Peyer's patch (tissue), 4 donors: ENCODE measurements at regions not wholly inside any gene's neighbourhood (a gene's known extent, or its start where the extent isn't known, plus 50 kb on each side); places are given as distances from the start of the nearest gene placed in this dataset.

Experiments used
- DNase-seq, 3 donors: peaks; one replicate each; pipeline ENCODE4 v3.0.0-alpha.2; 2017 to 2019
- H3K27ac ChIP-seq, 4 donors: fragments of 200-600 bp; sonication (generic); one replicate each; pipeline ENCODE4 v1.5.1; 2016 to 2019
- H3K27me3 ChIP-seq, 2 donors: fragments of 200-600 bp; sonication (generic); one replicate each; pipeline ENCODE4 v1.5.1; 2019
- H3K36me3 ChIP-seq, 3 donors: fragments of 200-600 bp; sonication (generic); one replicate each; pipeline ENCODE4 v1.5.1; 2016 to 2019
- H3K4me1 ChIP-seq, 4 donors: fragments of 200-600 bp; sonication (generic); one replicate each; pipeline ENCODE4 v1.5.1; 2016 to 2019
- H3K4me3 ChIP-seq, 4 donors: fragments of 200-600 bp; sonication (generic); 1 replicate in 3 of 4; 2 replicates in 1 of 4; pipeline ENCODE4 v1.5.1; 2016 to 2019; ENCODE audit warnings: mild to moderate bottlenecking in 1 of 4
- H3K9me3 ChIP-seq, 4 donors: fragments of 200-600 bp; sonication (generic); one replicate each; pipeline ENCODE4 v1.5.1; 2016 to 2019; ENCODE audit warnings: mild to moderate bottlenecking in 1 of 4
- POLR2A ChIP-seq, 2 donors: fragments of 450-650 bp; IDR thresholded peaks; one replicate each; pipeline ENCODE4 v1.5.1; 2017; ENCODE audit warnings: antibody characterized with exemption in 2 of 2, mild to moderate bottlenecking in 2 of 2, moderate library complexity in 2 of 2
- TF ChIP-seq, protein P1 (sequence below), 6 experiments: fragments of 450-650 bp in 4 of 6; fragments of 200-600 bp in 2 of 6; sonication (generic) in 1 of 6; IDR thresholded peaks; one replicate each; pipeline ENCODE4 v1.5.1; 2017 to 2019; ENCODE audit warnings: antibody characterized with exemption in 6 of 6, mild to moderate bottlenecking in 3 of 6, moderate library complexity in 1 of 6

DNA sequence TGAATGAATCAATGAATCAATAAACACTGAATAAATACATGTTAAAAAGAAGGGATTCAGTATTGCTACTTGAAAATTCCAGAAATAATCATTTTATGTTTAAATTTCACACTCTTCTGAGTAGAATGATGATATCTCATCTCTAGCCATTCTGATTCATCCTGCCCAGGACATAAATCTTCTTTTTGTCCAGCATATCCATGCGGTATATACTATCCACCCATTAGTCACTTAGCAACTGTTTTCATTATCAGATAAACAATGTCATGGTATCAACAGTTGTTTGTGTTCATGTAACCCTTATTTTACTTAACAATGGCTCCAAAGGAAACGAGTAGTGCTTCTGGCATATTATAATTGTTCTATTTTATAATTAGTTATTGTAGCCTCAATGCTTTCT, 432.4 kb upstream of the SMC2 start:
- Histone ChIP-seq H3K4me3 (no peak overlapping the region), H3K27me3 (no peaks in the 10 kb centered on the region), H3K27ac (no peak overlapping the region), H3K9me3 (peaks cover 0 to 5% (median 0%) of the 10 kb centered on the region in 4 donors), H3K4me1 (no peaks in the 10 kb centered on the region), H3K36me3 (no peaks in the 10 kb centered on the region)
- DNase-seq, result no peak
- TF ChIP-seq, protein P1, sequence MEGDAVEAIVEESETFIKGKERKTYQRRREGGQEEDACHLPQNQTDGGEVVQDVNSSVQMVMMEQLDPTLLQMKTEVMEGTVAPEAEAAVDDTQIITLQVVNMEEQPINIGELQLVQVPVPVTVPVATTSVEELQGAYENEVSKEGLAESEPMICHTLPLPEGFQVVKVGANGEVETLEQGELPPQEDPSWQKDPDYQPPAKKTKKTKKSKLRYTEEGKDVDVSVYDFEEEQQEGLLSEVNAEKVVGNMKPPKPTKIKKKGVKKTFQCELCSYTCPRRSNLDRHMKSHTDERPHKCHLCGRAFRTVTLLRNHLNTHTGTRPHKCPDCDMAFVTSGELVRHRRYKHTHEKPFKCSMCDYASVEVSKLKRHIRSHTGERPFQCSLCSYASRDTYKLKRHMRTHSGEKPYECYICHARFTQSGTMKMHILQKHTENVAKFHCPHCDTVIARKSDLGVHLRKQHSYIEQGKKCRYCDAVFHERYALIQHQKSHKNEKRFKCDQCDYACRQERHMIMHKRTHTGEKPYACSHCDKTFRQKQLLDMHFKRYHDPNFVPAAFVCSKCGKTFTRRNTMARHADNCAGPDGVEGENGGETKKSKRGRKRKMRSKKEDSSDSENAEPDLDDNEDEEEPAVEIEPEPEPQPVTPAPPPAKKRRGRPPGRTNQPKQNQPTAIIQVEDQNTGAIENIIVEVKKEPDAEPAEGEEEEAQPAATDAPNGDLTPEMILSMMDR (IDR thresholded peaks at IDR 0.05), result no peak
- TF ChIP-seq POLR2A (IDR thresholded peaks at IDR 0.05), result no peak

DNA sequence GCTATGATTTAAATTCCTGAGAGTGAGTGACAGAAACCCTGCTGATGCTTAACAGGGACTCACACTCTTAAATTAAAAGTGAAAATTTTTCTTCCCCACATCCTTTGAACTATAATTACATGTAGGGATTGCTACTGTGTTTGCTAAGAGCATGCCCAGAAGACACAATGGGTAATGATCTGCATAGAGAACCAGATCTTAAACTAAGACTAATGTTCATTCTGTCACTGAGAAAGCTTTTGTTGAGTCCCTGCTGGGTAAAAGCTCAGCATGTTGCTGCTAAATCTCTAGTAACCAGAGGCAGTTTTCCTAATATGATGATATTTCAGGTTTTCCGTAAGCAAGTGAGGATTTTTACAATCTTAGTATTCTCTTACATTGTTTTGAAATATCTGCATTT, 424.8 kb upstream of the SMC2 start:
- Histone ChIP-seq H3K36me3 (no peaks in the 10 kb centered on the region), H3K4me3 (no peak overlapping the region), H3K9me3 (no peaks in the 10 kb centered on the region), H3K27me3 (no peaks in the 10 kb centered on the region), H3K4me1 (no peaks in the 10 kb centered on the region), H3K27ac (no peak overlapping the region)
- no peak for DNase-seq
- TF ChIP-seq, protein P1 (IDR thresholded peaks at IDR 0.05), result no peak

DNA sequence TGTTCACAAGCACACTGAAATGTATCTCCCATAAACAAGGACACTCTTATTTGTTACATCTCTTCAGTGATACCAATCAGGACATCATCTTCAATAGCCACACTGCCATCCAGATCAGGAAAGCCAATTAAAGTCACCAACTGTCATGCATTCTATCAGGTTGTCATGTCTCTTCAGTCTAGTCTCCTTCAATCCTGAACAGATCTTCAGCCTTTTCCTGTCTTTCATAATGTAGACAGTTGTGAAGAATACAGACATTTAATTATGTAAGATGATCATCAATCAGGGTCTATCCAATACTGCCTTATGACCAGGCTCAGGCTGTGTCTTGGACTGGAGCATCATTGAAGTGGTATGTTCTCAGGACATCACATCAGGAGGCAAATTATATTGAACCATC, 419.8 kb upstream of the SMC2 start:
- H3K36me3 ChIP-seq, result no peaks in the 10 kb centered on the region

GRCh38 chr9:103680581-103680980, 413.5 kb upstream of the SMC2 start:
- Histone ChIP-seq H3K9me3 (no peaks in the 10 kb centered on the region), H3K4me3 (no peak overlapping the region), H3K4me1 (no peaks in the 10 kb centered on the region), H3K36me3 (no peaks in the 10 kb centered on the region), H3K27ac (no peak overlapping the region), H3K27me3 (no peaks in the 10 kb centered on the region)
- TF ChIP-seq POLR2A (IDR thresholded peaks at IDR 0.05), result no peak
- TF ChIP-seq, protein P1 (IDR thresholded peaks at IDR 0.05), result no peak
- DNase-seq, result no peak

More for the DNA sequence above, 419.8 kb upstream of the SMC2 start:
- TF ChIP-seq, protein P1 (IDR thresholded peaks at IDR 0.05), result no peak
- no peak for TF ChIP-seq POLR2A (IDR thresholded peaks at IDR 0.05)
- DNase-seq, result no peak
- no peaks in the 10 kb centered on the region for H3K9me3 ChIP-seq
- no peaks in the 10 kb centered on the region for H3K27me3 ChIP-seq
- H3K27ac ChIP-seq, result no peak overlapping the region
- no peaks in the 10 kb centered on the region for H3K4me1 ChIP-seq
- no peak overlapping the region for H3K4me3 ChIP-seq

- no peaks in the 10 kb centered on the region for H3K4me1 ChIP-seq
- no peaks in the 10 kb centered on the region for H3K9me3 ChIP-seq
- H3K27ac ChIP-seq, result no peak overlapping the region
- H3K4me3 ChIP-seq, result no peak overlapping the region
- DNase-seq, result no peak
- no peaks in the 10 kb centered on the region for H3K36me3 ChIP-seq
- TF ChIP-seq, protein P1 (IDR thresholded peaks at IDR 0.05), result no peak
- TF ChIP-seq POLR2A (IDR thresholded peaks at IDR 0.05), result no peak
- no peaks in the 10 kb centered on the region for H3K27me3 ChIP-seq
Observed at GRCh38 chr9:103681435-103681834, 412.7 kb upstream of the SMC2 start.
